ENCODE measurements at regions not wholly inside any gene's neighbourhood (a gene's known extent, or its start where the extent isn't known, plus 50 kb on each side); places are given as distances from the start of the nearest gene placed in this dataset.

GRCh38 chr16:74232806-74233465 lies 63.7 kb upstream of the PSMD7 start:
- DNase-seq: no peak

- no peak for DNase-seq
Observed at GRCh38 chr16:74230126-74230525, 66.5 kb upstream of the PSMD7 start.

- peak; percentile 17 for DNase-seq
Observed at GRCh38 chr16:74226338-74226954, 70.2 kb upstream of the PSMD7 start.

GRCh38 chr16:74224828-74225612 lies 71.6 kb upstream of the PSMD7 start:
- no peak for DNase-seq

- DNase-seq: no peak
Observed at GRCh38 chr16:74221828-74222227, 74.8 kb upstream of the PSMD7 start.

- no peak for DNase-seq
Observed at GRCh38 chr16:74219706-74220105, 76.9 kb upstream of the PSMD7 start.

- DNase-seq: no peak
Observed at GRCh38 chr16:74218871-74219270, 77.7 kb upstream of the PSMD7 start.

- no peak for DNase-seq
Observed at GRCh38 chr16:74216319-74216718, 80.3 kb upstream of the PSMD7 start.

GRCh38 chr16:74215249-74215648 lies 81.4 kb upstream of the PSMD7 start:
- no peak for DNase-seq

GRCh38 chr16:74213372-74213771 lies 83.2 kb upstream of the PSMD7 start:
- DNase-seq: peak; percentile 8

- DNase-seq: no peak
Observed at GRCh38 chr16:74210245-74210644, 86.4 kb upstream of the PSMD7 start.

- no peak for DNase-seq
Observed at GRCh38 chr16:74202009-74202408, 94.6 kb upstream of the PSMD7 start.

- DNase-seq: no peak
Observed at GRCh38 chr16:74201576-74201975, 95.0 kb upstream of the PSMD7 start.

GRCh38 chr16:74200921-74201320 lies 95.7 kb upstream of the PSMD7 start:
- no peak for DNase-seq

GRCh38 chr16:74199842-74200124 lies 96.8 kb upstream of the PSMD7 start:
- DNase-seq: no peak

GRCh38 chr16:74199066-74199841 lies 97.4 kb upstream of the PSMD7 start:
- no peak for DNase-seq

- no peak for DNase-seq
Observed at GRCh38 chr16:74192281-74192797, 104.3 kb upstream of the PSMD7 start.

- DNase-seq: no peak
Observed at GRCh38 chr16:74190292-74190691, 106.3 kb upstream of the PSMD7 start.

GRCh38 chr16:74188856-74189255 lies 107.8 kb upstream of the PSMD7 start:
- DNase-seq: no peak

GRCh38 chr16:74186561-74186971 lies 110.0 kb upstream of the PSMD7 start:
- DNase-seq: no peak

GRCh38 chr16:74184839-74185238 lies 111.8 kb upstream of the PSMD7 start:
- no peak for DNase-seq

- DNase-seq: no peak
Observed at GRCh38 chr16:74183601-74184360, 112.8 kb upstream of the PSMD7 start.
